GM12875 (cell line): ENCODE measurements at regions not wholly inside any gene's neighbourhood (a gene's known extent, or its start where the extent isn't known, plus 50 kb on each side); places are given as distances from the start of the nearest gene placed in this dataset.

Experiments
- H3K4me3 ChIP-seq: one replicate; pipeline ENCODE4 v1.5.1; 2011; ENCODE audit warnings: low read depth, low read length, control low read depth
- CTCF ChIP-seq: IDR thresholded peaks from 2 replicates; pipeline ENCODE4 v1.5.1; 2011; ENCODE audit warnings: low read depth, mild to moderate bottlenecking, control low read depth, inconsistent platforms, low read length, moderate library complexity, borderline replicate concordance; ENCODE audit not compliant: insufficient read depth

GRCh38 chr16:86289907-86290306, 220.4 kb upstream of the FOXF1 start:
- no peak overlapping the region for H3K4me3 ChIP-seq
- no peak for TF ChIP-seq CTCF

GRCh38 chr16:86291491-86291890, 218.8 kb upstream of the FOXF1 start:
- TF ChIP-seq CTCF, result no peak
- H3K4me3 ChIP-seq, result no peak overlapping the region

- no peak for TF ChIP-seq CTCF
- H3K4me3 ChIP-seq, result no peak overlapping the region
These were observed 218.1 kb upstream of the FOXF1 start for GRCh38 chr16:86292171-86292775.

- no peak for TF ChIP-seq CTCF
- no peak overlapping the region for H3K4me3 ChIP-seq
These were observed 217.4 kb upstream of the FOXF1 start for GRCh38 chr16:86292942-86293341.

GRCh38 chr16:86293906-86294305, 216.4 kb upstream of the FOXF1 start:
- no peak for TF ChIP-seq CTCF
- H3K4me3 ChIP-seq, result no peak overlapping the region

GRCh38 chr16:86294535-86295196, 215.7 kb upstream of the FOXF1 start:
- H3K4me3 ChIP-seq, result no peak overlapping the region

More at GRCh38 chr16:86294535-86295196, 215.7 kb upstream of the FOXF1 start:
- TF ChIP-seq CTCF, result no peak
